DND-41 (cell line): ENCODE measurements at regions not wholly inside any gene's neighbourhood (a gene's known extent, or its start where the extent isn't known, plus 50 kb on each side); places are given as distances from the start of the nearest gene placed in this dataset.

Experiments
- ATAC-seq: fragments of 200-7000 bp; cut with Tn5 transposase; 3 replicates; pipeline ENCODE4 v1.9.1; 2021; ENCODE audit warnings: low read depth; ENCODE audit not compliant: insufficient read depth
- DNase-seq: peaks from one replicate; pipeline ENCODE4 v3.0.0-alpha.2; 2020
- H2AFZ ChIP-seq: 2 replicates; pipeline ENCODE4 v1.6.0; 2012; ENCODE audit warnings: low read depth, low read length
- H3K27ac ChIP-seq: 2 replicates; pipeline ENCODE4 v1.5.1; 2012; ENCODE audit warnings: low read length, inconsistent platforms
- H3K27me3 ChIP-seq: fragments of 200-600 bp; sonication (generic); 2 replicates; pipeline ENCODE4 v1.6.0; 2012; ENCODE audit warnings: low read length, mild to moderate bottlenecking, inconsistent platforms; ENCODE audit not compliant: insufficient read depth, poor library complexity
- H3K36me3 ChIP-seq: 2 replicates; pipeline ENCODE4 v1.5.1; 2012; ENCODE audit warnings: low read length, inconsistent platforms; ENCODE audit not compliant: insufficient read depth
- H3K4me1 ChIP-seq: 2 replicates; pipeline ENCODE4 v1.5.1; 2012; ENCODE audit warnings: mild to moderate bottlenecking, low read length; ENCODE audit not compliant: insufficient read depth
- H3K4me2 ChIP-seq: 2 replicates; pipeline ENCODE4 v1.6.0; 2012; ENCODE audit warnings: mild to moderate bottlenecking, moderate library complexity, low read length, inconsistent platforms; ENCODE audit not compliant: insufficient read depth
- H3K4me3 ChIP-seq, 2 experiments: fragments of 200-600 bp in 1 of 2; shearing (Covaris generic) in 1 of 2; 2 replicates each; pipeline ENCODE4 v1.5.1; 2012 to 2016; ENCODE audit warnings: inconsistent platforms in 2 of 2, low read length in 2 of 2, mild to moderate bottlenecking in 2 of 2, low read depth in 1 of 2, moderate library complexity in 1 of 2
- H3K79me2 ChIP-seq: 2 replicates; pipeline ENCODE4 v1.6.0; 2012; ENCODE audit warnings: low read length, inconsistent platforms; ENCODE audit not compliant: insufficient read depth
- H3K9ac ChIP-seq: 2 replicates; pipeline ENCODE4 v1.6.0; 2012; ENCODE audit warnings: low read depth, mild to moderate bottlenecking, inconsistent platforms, low read length, moderate library complexity
- H3K9me3 ChIP-seq: 2 replicates; pipeline ENCODE4 v1.5.1; 2012; ENCODE audit warnings: low read length, moderate library complexity, mild to moderate bottlenecking, inconsistent platforms; ENCODE audit not compliant: insufficient read depth, severe bottlenecking
- H4K20me1 ChIP-seq: 2 replicates; pipeline ENCODE4 v1.6.0; 2012; ENCODE audit warnings: low read length; ENCODE audit not compliant: insufficient read depth
- CTCF ChIP-seq: IDR thresholded peaks from 2 replicates; pipeline ENCODE4 v1.5.1; 2012; ENCODE audit warnings: borderline replicate concordance, low read length, moderate library complexity, mild to moderate bottlenecking; ENCODE audit not compliant: poor library complexity, severe bottlenecking; ENCODE audit errors: extremely low read depth
- EZH2 ChIP-seq: IDR thresholded peaks from 3 replicates; pipeline ENCODE4 v1.6.1; 2012; ENCODE audit warnings: borderline replicate concordance, low read depth, mild to moderate bottlenecking, moderate library complexity, low read length, inconsistent platforms; ENCODE audit not compliant: severe bottlenecking

- ATAC-seq (peak; percentile 33; the same call in 1 of the 3 replicates), DNase-seq (no peak)
- no peaks in the 10 kb centered on the region for H3K9me3 ChIP-seq
- no peaks in the 10 kb centered on the region for H4K20me1 ChIP-seq
- H3K36me3 ChIP-seq, result no peaks in the 10 kb centered on the region
- H3K27me3 ChIP-seq, result no peaks in the 10 kb centered on the region
- TF ChIP-seq CTCF, result no peak
- TF ChIP-seq EZH2, result no peak
- H3K27ac ChIP-seq, result no peak overlapping the region
- H3K4me3 ChIP-seq, result no peak overlapping the region
- H3K9ac ChIP-seq, result no peak overlapping the region
- no peaks in the 10 kb centered on the region for H3K4me1 ChIP-seq
- H3K79me2 ChIP-seq, result no peaks in the 10 kb centered on the region
- peak overlapping the region; percentile 38 for H2AFZ ChIP-seq
- H3K4me2 ChIP-seq, result no peak overlapping the region
Measured at GRCh38 chr1:170864876-170865538, 70.3 kb upstream of the MROH9 start.

GRCh38 chr1:170866646-170867045 is 68.7 kb upstream of the MROH9 start:
- no peaks in the 10 kb centered on the region for H3K4me1 ChIP-seq
- H3K9ac ChIP-seq, result no peak overlapping the region
- no peaks in the 10 kb centered on the region for H3K27me3 ChIP-seq
- no peak overlapping the region for H3K4me3 ChIP-seq
- ATAC-seq (no peak), DNase-seq (no peak)
- no peak overlapping the region for H3K4me2 ChIP-seq
- H3K36me3 ChIP-seq, result no peaks in the 10 kb centered on the region
- H3K27ac ChIP-seq, result no peak overlapping the region
- H3K79me2 ChIP-seq, result no peaks in the 10 kb centered on the region
- TF ChIP-seq EZH2 (no peak), CTCF (no peak)
- H3K9me3 ChIP-seq, result no peaks in the 10 kb centered on the region
- H4K20me1 ChIP-seq, result no peaks in the 10 kb centered on the region
- no peak overlapping the region for H2AFZ ChIP-seq

GRCh38 chr1:170871868-170872267 is 63.5 kb upstream of the MROH9 start:
- Histone ChIP-seq H3K4me3 (no peak overlapping the region), H3K27me3 (no peaks in the 10 kb centered on the region), H3K4me1 (no peaks in the 10 kb centered on the region), H3K9me3 (no peaks in the 10 kb centered on the region), H3K4me2 (no peak overlapping the region), H2AFZ (no peak overlapping the region), H3K9ac (no peak overlapping the region), H4K20me1 (no peaks in the 10 kb centered on the region), H3K36me3 (no peaks in the 10 kb centered on the region), H3K79me2 (no peaks in the 10 kb centered on the region), H3K27ac (no peak overlapping the region)
- DNase-seq (no peak), ATAC-seq (no peak)
- TF ChIP-seq EZH2 (no peak), CTCF (no peak)
